Gastroesophageal sphincter (tissue), 4 donors: ENCODE measurements at regions not wholly inside any gene's neighbourhood (a gene's known extent, or its start where the extent isn't known, plus 50 kb on each side); places are given as distances from the start of the nearest gene placed in this dataset.
"Not testable (repeated sequence)": the region's sequence is repeated elsewhere in the genome, so short reads cannot be mapped to it uniquely, and the experiment has no call there.

Source experiments
- ATAC-seq: fragments of 150-250 bp; one replicate; pipeline ENCODE4 v1.9.1; 2016; ENCODE audit warnings: mild to moderate bottlenecking, moderate library complexity
- H3K27ac ChIP-seq, 4 donors: fragments of 200-600 bp; sonication (generic) in 3 of 4; 1 replicate in 3 of 4; 2 replicates in 1 of 4; pipeline ENCODE4 v1.5.1; 2016 to 2019
- H3K27me3 ChIP-seq: fragments of 200-600 bp; sonication (generic); one replicate; pipeline ENCODE4 v1.5.1; 2019
- H3K36me3 ChIP-seq, 2 donors: fragments of 200-600 bp; sonication (generic); one replicate each; pipeline ENCODE4 v1.5.1; 2019; ENCODE audit warnings: control low read depth in 1 of 2
- H3K4me1 ChIP-seq, 3 donors: fragments of 200-600 bp; sonication (generic); 1 replicate in 2 of 3; 2 replicates in 1 of 3; pipeline ENCODE4 v1.5.1; 2016 to 2019; ENCODE audit warnings: control low read depth in 2 of 3
- H3K4me3 ChIP-seq, 2 donors: fragments of 200-600 bp; sonication (generic); one replicate each; pipeline ENCODE4 v1.5.1; 2019; ENCODE audit warnings: mild to moderate bottlenecking in 1 of 2, moderate library complexity in 1 of 2
- H3K9me3 ChIP-seq, 3 donors: fragments of 200-600 bp; sonication (generic); one replicate each; pipeline ENCODE4 v1.5.1; 2017 to 2019; ENCODE audit warnings: control low read depth in 2 of 3
- CTCF ChIP-seq, 4 experiments: fragments of 200-600 bp in 2 of 4; fragments of 450-650 bp in 2 of 4; sonication (generic) in 1 of 4; IDR thresholded peaks; one replicate each; pipeline ENCODE4 v1.5.1; 2017 to 2019; ENCODE audit warnings: antibody characterized with exemption in 4 of 4, mild to moderate bottlenecking in 2 of 4, moderate library complexity in 2 of 4
- EP300 ChIP-seq: sonication (generic); formaldehyde crosslinking; IDR thresholded peaks from one replicate; pipeline ENCODE4 v1.6.1; 2017; ENCODE audit warnings: antibody characterized with exemption, mild to moderate bottlenecking
- POLR2A ChIP-seq, 2 donors: fragments of 450-650 bp; IDR thresholded peaks; one replicate each; pipeline ENCODE4 v1.6.1; 2017; ENCODE audit warnings: antibody characterized with exemption in 2 of 2, mild to moderate bottlenecking in 2 of 2, moderate library complexity in 1 of 2
- POLR2AphosphoS5 ChIP-seq: sonication (generic); formaldehyde crosslinking; IDR thresholded peaks from one replicate; pipeline ENCODE4 v1.6.1; 2017; ENCODE audit warnings: antibody characterized with exemption
- WGBS, 2 donors: methylation state at CpG; one replicate each; pipeline ENCODE4 v1.1.5; 2018; ENCODE audit warnings: low coverage in 1 of 2; 5-methylcytosine and 5-hydroxymethylcytosine counted together

GRCh38 chr5:25241981-25242380 lies 597.2 kb upstream of the CDH10 start:
- TF ChIP-seq POLR2AphosphoS5 (no peak), CTCF (IDR thresholded peaks at IDR 0.05) (no peak), EP300 (no peak), POLR2A (IDR thresholded peaks at IDR 0.05) (no peak)

GRCh38 chr5:25238720-25239119 lies 593.9 kb upstream of the CDH10 start:
- not testable (repeated sequence) for H3K36me3 ChIP-seq, H3K4me3 ChIP-seq, H3K27ac ChIP-seq, H3K4me1 ChIP-seq, H3K9me3 ChIP-seq, ATAC-seq, H3K27me3 ChIP-seq
- no CpG with 5 or more reads among the region's 4 CpGs for WGBS, 2 donors

More at GRCh38 chr5:25241981-25242380, 597.2 kb upstream of the CDH10 start:
- Histone ChIP-seq H3K27ac (no peak overlapping the region), H3K4me1 (no peaks in the 10 kb centered on the region), H3K36me3 (no peaks in the 10 kb centered on the region), H3K27me3 (no peaks in the 10 kb centered on the region), H3K4me3 (no peak overlapping the region), H3K9me3 (no peaks in the 10 kb centered on the region)
- no peak for ATAC-seq
- whole genome bisulfite sequencing, 2 donors: 63 to 64% methylated on average over 4 of the region's 4 CpGs

GRCh38 chr5:25224316-25224982 lies 579.7 kb upstream of the CDH10 start:
- no peak for ATAC-seq
- H3K27me3 ChIP-seq: no peaks in the 10 kb centered on the region
- no peak for TF ChIP-seq EP300
- TF ChIP-seq POLR2AphosphoS5: no peak
- no peak for TF ChIP-seq POLR2A (IDR thresholded peaks at IDR 0.05)
- no peak for TF ChIP-seq CTCF (IDR thresholded peaks at IDR 0.05)
- H3K4me3 ChIP-seq: no peak overlapping the region
- WGBS, 2 donors: 33 to 39% methylated on average over 10 of the region's 10 CpGs
- H3K36me3 ChIP-seq: no peaks in the 10 kb centered on the region
- H3K27ac ChIP-seq: no peak overlapping the region
- no peaks in the 10 kb centered on the region for H3K4me1 ChIP-seq
- no peaks in the 10 kb centered on the region for H3K9me3 ChIP-seq

GRCh38 chr5:25199902-25200301 lies 555.1 kb upstream of the CDH10 start:
- not testable (repeated sequence) for H3K4me3 ChIP-seq, H3K36me3 ChIP-seq, H3K9me3 ChIP-seq, H3K27ac ChIP-seq, H3K4me1 ChIP-seq, H3K27me3 ChIP-seq, ATAC-seq
- 87 to 93% methylated on average over 3 of the region's 23 CpGs for WGBS, 2 donors

- H3K27ac ChIP-seq: no peak overlapping the region
- WGBS, 2 donors: 98% methylated on average over 9 of the region's 55 CpGs; no CpG with 5 or more reads in 1 of the 2 donors
- ATAC-seq: no peak
- H3K4me1 ChIP-seq: no peaks in the 10 kb centered on the region
- no peaks in the 10 kb centered on the region for H3K36me3 ChIP-seq
- no peak overlapping the region for H3K4me3 ChIP-seq
- peaks cover 0 to 8% (median 0%) of the 10 kb centered on the region in 3 donors for H3K9me3 ChIP-seq
- TF ChIP-seq EP300 (no peak), CTCF (IDR thresholded peaks at IDR 0.05) (no peak), POLR2AphosphoS5 (no peak), POLR2A (IDR thresholded peaks at IDR 0.05) (no peak)
- no peaks in the 10 kb centered on the region for H3K27me3 ChIP-seq
These were observed 545.8 kb upstream of the CDH10 start for GRCh38 chr5:25190521-25191000.

GRCh38 chr5:25181249-25181648 lies 536.5 kb upstream of the CDH10 start:
- H3K4me3 ChIP-seq: no peak overlapping the region
- no peak for ATAC-seq

GRCh38 chr5:25162616-25163015 lies 517.8 kb upstream of the CDH10 start:
- not testable (repeated sequence) for H3K4me1 ChIP-seq
- WGBS, 2 donors: 0% methylated on average over 1 of the region's 1 CpG

More at GRCh38 chr5:25181249-25181648, 536.5 kb upstream of the CDH10 start:
- 73% methylated on average over 4 of the region's 5 CpGs; no CpG with 5 or more reads in 1 of the 2 donors for WGBS, 2 donors
- no peak overlapping the region for H3K27ac ChIP-seq
- TF ChIP-seq CTCF (IDR thresholded peaks at IDR 0.05) (no peak), POLR2AphosphoS5 (no peak), EP300 (no peak), POLR2A (IDR thresholded peaks at IDR 0.05) (no peak)
- H3K9me3 ChIP-seq: peaks cover 0 to 5% (median 0%) of the 10 kb centered on the region in 3 donors
- no peaks in the 10 kb centered on the region for H3K27me3 ChIP-seq
- H3K36me3 ChIP-seq: no peaks in the 10 kb centered on the region
- no peaks in the 10 kb centered on the region for H3K4me1 ChIP-seq

More at GRCh38 chr5:25162616-25163015, 517.8 kb upstream of the CDH10 start:
- not testable (repeated sequence) for H3K27me3 ChIP-seq, H3K36me3 ChIP-seq, ATAC-seq, H3K9me3 ChIP-seq, H3K27ac ChIP-seq, H3K4me3 ChIP-seq
